Hepatocyte (in vitro differentiated cells): ENCODE measurements at regions not wholly inside any gene's neighbourhood (a gene's known extent, or its start where the extent isn't known, plus 50 kb on each side); places are given as distances from the start of the nearest gene placed in this dataset.

ENCODE experiments used
- DNase-seq: peaks from one replicate; pipeline ENCODE4 v3.0.0-alpha.2; 2016; ENCODE audit warnings: low spot score
- H2AFZ ChIP-seq: fragments of 200-600 bp; sonication (generic); 2 replicates; pipeline ENCODE4 v1.6.0; 2016; ENCODE audit warnings: antibody characterized with exemption, mild to moderate bottlenecking
- H3K27ac ChIP-seq: fragments of 200-600 bp; sonication (generic); 2 replicates; pipeline ENCODE4 v1.5.1; 2016; ENCODE audit warnings: mild to moderate bottlenecking
- H3K27me3 ChIP-seq: fragments of 200-600 bp; sonication (generic); 2 replicates; pipeline ENCODE4 v1.6.1; 2016
- H3K36me3 ChIP-seq: fragments of 200-600 bp; sonication (generic); replicated peaks from 2 replicates; pipeline ENCODE4 v1.5.1; 2016; ENCODE audit warnings: low read depth; ENCODE audit not compliant: insufficient read depth
- H3K4me1 ChIP-seq: fragments of 200-600 bp; sonication (generic); 2 replicates; pipeline ENCODE4 v1.5.1; 2016; ENCODE audit warnings: mild to moderate bottlenecking, moderate library complexity; ENCODE audit not compliant: insufficient read depth
- H3K4me2 ChIP-seq: fragments of 200-600 bp; sonication (generic); 2 replicates; pipeline ENCODE4 v1.6.0; 2016
- H3K4me3 ChIP-seq: fragments of 200-600 bp; sonication (generic); 2 replicates; pipeline ENCODE4 v1.5.1; 2016; ENCODE audit warnings: mild to moderate bottlenecking
- H3K79me2 ChIP-seq: fragments of 200-600 bp; sonication (generic); 2 replicates; pipeline ENCODE4 v1.6.0; 2017; ENCODE audit warnings: mild to moderate bottlenecking
- H3K9me2 ChIP-seq: fragments of 200-600 bp; sonication (generic); replicated peaks from 2 replicates; pipeline ENCODE4 v1.6.0; 2017; ENCODE audit warnings: mild to moderate bottlenecking; ENCODE audit not compliant: insufficient read depth
- H3K9me3 ChIP-seq: fragments of 200-600 bp; sonication (generic); 2 replicates; pipeline ENCODE4 v1.5.1; 2016; ENCODE audit warnings: low read depth, mild to moderate bottlenecking
- H4K20me1 ChIP-seq: fragments of 200-600 bp; sonication (generic); 2 replicates; pipeline ENCODE4 v1.6.0; 2016; ENCODE audit warnings: mild to moderate bottlenecking; ENCODE audit not compliant: insufficient read depth, poor library complexity, severe bottlenecking
- CTCF ChIP-seq: fragments of 200-600 bp; sonication (generic); IDR thresholded peaks from 2 replicates; pipeline ENCODE4 v1.5.1; 2016; ENCODE audit warnings: antibody characterized with exemption, mild to moderate bottlenecking; ENCODE audit not compliant: poor library complexity
- EZH2 ChIP-seq: fragments of 200-600 bp; sonication (generic); IDR thresholded peaks from 2 replicates; pipeline ENCODE4 v1.6.1; 2016; ENCODE audit warnings: antibody characterized with exemption, mild to moderate bottlenecking, borderline replicate concordance
- EZH2phosphoT487 ChIP-seq: fragments of 200-600 bp; sonication (generic); IDR thresholded peaks from one replicate; pipeline ENCODE4 v1.6.1; 2018; ENCODE audit warnings: antibody characterized with exemption, mild to moderate bottlenecking, low read depth, moderate library complexity; ENCODE audit not compliant: unreplicated experiment, severe bottlenecking
- WGBS: methylation state at CpG from one replicate; pipeline ENCODE4 v1.1.6; 2016; ENCODE audit warnings: low lambda C conversion rate; ENCODE audit errors: missing lambda C conversion rate; 5-methylcytosine and 5-hydroxymethylcytosine counted together

DNA sequence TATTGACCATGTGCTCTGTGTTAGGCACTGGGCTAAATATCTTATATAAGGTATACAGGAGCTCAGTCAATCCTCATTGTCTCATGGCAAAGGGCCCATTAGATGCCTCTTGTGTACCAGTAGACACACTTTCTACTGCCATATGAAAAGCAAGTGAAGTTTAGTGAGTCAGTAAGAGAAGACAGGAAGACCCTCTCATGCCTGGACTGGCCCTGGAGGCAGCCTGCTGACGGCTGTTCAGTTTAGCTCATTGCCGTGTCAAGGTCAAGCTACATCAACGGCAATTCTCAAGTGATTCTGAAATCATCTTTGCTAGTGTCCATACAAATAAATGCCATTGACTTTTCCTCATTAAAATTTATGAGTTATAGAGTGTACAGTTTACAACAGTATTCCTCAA is 237.9 kb downstream of the IRX1 start:
- TF ChIP-seq EZH2 (no peak), EZH2phosphoT487 (no peak), CTCF (no peak)
- H3K36me3 ChIP-seq: no peaks in the 10 kb centered on the region
- DNase-seq: no peak

GRCh38 chr5:3835811-3836210 is 240.2 kb downstream of the IRX1 start:
- DNase-seq: no peak
- no peaks in the 10 kb centered on the region for H4K20me1 ChIP-seq
- no peaks in the 10 kb centered on the region for H3K4me1 ChIP-seq
- H3K27me3 ChIP-seq: no peaks in the 10 kb centered on the region
- no peak overlapping the region for H2AFZ ChIP-seq
- no peak overlapping the region for H3K27ac ChIP-seq
- H3K9me3 ChIP-seq: no peaks in the 10 kb centered on the region
- H3K4me3 ChIP-seq: no peak overlapping the region
- TF ChIP-seq CTCF: no peak
- TF ChIP-seq EZH2phosphoT487: no peak
- no peak for TF ChIP-seq EZH2
- no peaks in the 10 kb centered on the region for H3K36me3 ChIP-seq
- H3K4me2 ChIP-seq: no peak overlapping the region
- 63% methylated on average over 8 of the region's 8 CpGs for WGBS
- H3K79me2 ChIP-seq: no peaks in the 10 kb centered on the region
- no peaks in the 10 kb centered on the region for H3K9me2 ChIP-seq

More for the DNA sequence above, 237.9 kb downstream of the IRX1 start:
- Histone ChIP-seq H4K20me1 (no peaks in the 10 kb centered on the region), H3K4me3 (no peak overlapping the region), H3K79me2 (no peaks in the 10 kb centered on the region), H2AFZ (no peak overlapping the region), H3K4me1 (no peaks in the 10 kb centered on the region), H3K9me2 (no peaks in the 10 kb centered on the region), H3K27me3 (no peaks in the 10 kb centered on the region), H3K9me3 (no peaks in the 10 kb centered on the region), H3K27ac (no peak overlapping the region), H3K4me2 (no peak overlapping the region)
- 84% methylated on average over 3 of the region's 3 CpGs for WGBS

GRCh38 chr5:3836528-3836927 is 240.9 kb downstream of the IRX1 start:
- no peaks in the 10 kb centered on the region for H3K36me3 ChIP-seq
- H3K4me3 ChIP-seq: no peak overlapping the region
- H3K9me2 ChIP-seq: no peaks in the 10 kb centered on the region
- no peaks in the 10 kb centered on the region for H4K20me1 ChIP-seq
- no peak for DNase-seq
- WGBS: 54% methylated on average over 2 of the region's 2 CpGs
- no peak overlapping the region for H3K4me2 ChIP-seq
- TF ChIP-seq CTCF (no peak), EZH2phosphoT487 (no peak), EZH2 (no peak)
- H3K9me3 ChIP-seq: no peaks in the 10 kb centered on the region
- no peaks in the 10 kb centered on the region for H3K4me1 ChIP-seq
- H3K79me2 ChIP-seq: no peaks in the 10 kb centered on the region
- H3K27me3 ChIP-seq: no peaks in the 10 kb centered on the region
- no peak overlapping the region for H3K27ac ChIP-seq
- no peak overlapping the region for H2AFZ ChIP-seq

DNA sequence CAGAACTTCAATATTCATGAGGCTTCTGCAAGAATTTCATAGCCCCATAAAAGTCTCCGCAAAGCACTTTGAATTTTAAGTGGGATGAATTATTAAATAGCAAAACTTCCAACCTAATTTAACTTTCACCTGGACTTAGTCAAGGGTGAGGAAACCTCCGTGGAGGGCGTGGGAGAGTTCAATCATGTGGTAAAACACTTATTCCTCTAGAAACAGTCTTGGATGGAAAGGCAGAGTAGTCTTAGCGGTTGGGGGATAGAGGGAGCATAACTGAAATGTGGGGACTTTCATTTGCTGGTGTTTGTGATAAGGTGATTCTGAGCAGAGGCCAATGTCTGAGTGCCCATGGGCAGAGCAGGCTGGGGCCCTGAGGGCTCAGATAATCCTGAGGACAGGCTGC is 241.9 kb downstream of the IRX1 start:
- 70% methylated on average over 4 of the region's 4 CpGs for WGBS
- no peaks in the 10 kb centered on the region for H3K9me2 ChIP-seq
- TF ChIP-seq EZH2phosphoT487 (no peak), EZH2 (no peak), CTCF (no peak)
- H4K20me1 ChIP-seq: no peaks in the 10 kb centered on the region
- H3K27me3 ChIP-seq: no peaks in the 10 kb centered on the region
- H3K36me3 ChIP-seq: no peaks in the 10 kb centered on the region
- no peak overlapping the region for H2AFZ ChIP-seq
- H3K27ac ChIP-seq: no peak overlapping the region
- no peaks in the 10 kb centered on the region for H3K79me2 ChIP-seq
- no peak overlapping the region for H3K4me3 ChIP-seq
- H3K9me3 ChIP-seq: no peaks in the 10 kb centered on the region
- no peak for DNase-seq
- no peak overlapping the region for H3K4me2 ChIP-seq
- no peaks in the 10 kb centered on the region for H3K4me1 ChIP-seq
